H1 (cell line): ENCODE measurements at regions not wholly inside any gene's neighbourhood (a gene's known extent, or its start where the extent isn't known, plus 50 kb on each side); places are given as distances from the start of the nearest gene placed in this dataset.

ENCODE experiments used
- CHD7 ChIP-seq: fragments of 300-600 bp; sonication (generic); IDR thresholded peaks from 2 replicates; pipeline ENCODE4 v1.7.1; 2012; ENCODE audit warnings: low read length, moderate library complexity, mild to moderate bottlenecking, inconsistent platforms; ENCODE audit not compliant: insufficient replicate concordance

DNA sequence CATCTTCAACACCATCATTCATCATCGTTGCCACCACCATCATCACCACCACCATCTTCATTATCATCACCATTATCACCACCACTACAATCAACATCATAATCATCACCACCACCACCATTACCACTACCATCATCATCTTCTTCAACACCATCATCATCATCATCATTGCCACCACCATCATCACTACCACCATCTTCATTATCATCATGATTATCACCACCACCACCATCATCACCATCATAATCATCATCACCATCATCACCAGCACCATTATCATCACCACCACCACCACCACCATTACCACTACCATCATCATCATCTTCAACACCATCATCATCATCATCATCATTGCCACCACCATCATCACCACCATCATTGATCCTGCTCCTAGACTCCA is 112.7 kb downstream of the OAT start (continued):
- no peak for TF ChIP-seq CHD7
